ENCODE measurements at regions not wholly inside any gene's neighbourhood (a gene's known extent, or its start where the extent isn't known, plus 50 kb on each side); places are given as distances from the start of the nearest gene placed in this dataset.

- Mint-ChIP-seq H3K4me3 (no peak overlapping the region), H3K4me1 (no peaks in the 10 kb centered on the region), H3K36me3 (peaks cover 5 to 7% of the 10 kb centered on the region in 2 donors), H3K27me3 (peaks cover 10 to 27% (median 19%) of the 10 kb centered on the region in 3 donors), H3K27ac (no peak overlapping the region), H3K9me3 (peaks cover 0 to 4% (median 0%) of the 10 kb centered on the region in 7 donors)
- no peak for DNase-seq
- no peak for ATAC-seq (ENCODE audit: low read depth in 2 of 2)
Observed at GRCh38 chr2:239462191-239462515, 61.3 kb upstream of the HDAC4 start.

DNA sequence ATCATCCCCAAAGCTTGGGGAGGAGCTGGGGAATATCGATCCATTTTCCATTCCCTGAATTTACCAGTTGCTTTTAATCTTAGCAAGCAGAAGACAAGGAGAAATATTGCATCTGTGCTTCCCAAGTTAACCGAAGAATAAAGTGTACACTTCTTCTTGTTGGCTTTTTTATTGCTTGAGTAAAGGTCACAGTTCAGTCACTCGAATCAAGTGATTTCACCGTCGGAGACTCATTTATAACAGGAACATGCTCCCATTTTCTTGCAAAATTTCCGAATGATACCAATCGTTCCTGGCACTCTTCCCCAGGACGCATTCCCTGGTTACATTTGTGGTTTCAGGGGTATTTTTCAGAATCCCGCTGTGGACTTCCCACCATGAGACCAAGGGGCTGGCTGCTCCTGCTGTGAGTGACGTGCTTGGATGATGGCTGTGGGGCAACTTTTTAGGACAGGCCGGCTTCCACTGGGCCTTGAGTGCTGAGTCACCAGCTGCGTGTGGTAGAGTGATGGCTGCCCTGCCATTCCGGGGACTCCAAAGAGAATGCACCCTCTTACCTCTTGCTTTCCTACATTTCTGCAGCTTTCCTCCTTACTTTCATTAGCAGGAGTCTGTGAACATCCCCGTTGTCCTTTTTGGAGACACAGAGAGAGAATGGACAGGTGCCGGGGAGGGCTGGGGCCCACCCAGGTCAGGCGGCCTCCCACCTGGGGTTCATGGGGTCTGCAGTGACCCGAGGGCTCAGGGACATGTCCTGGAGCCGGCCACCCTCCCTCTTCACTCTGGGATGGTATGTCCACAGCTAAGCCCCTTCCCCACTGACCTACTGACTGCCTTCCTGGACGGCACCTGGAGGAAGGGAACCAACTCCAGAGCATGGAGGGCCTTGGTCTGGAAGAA, 60.7 kb upstream of the HDAC4 start:
- ATAC-seq (ENCODE audit: low read depth in 2 of 2) (no peak), DNase-seq (no peak)
- Mint-ChIP-seq H3K36me3 (peaks cover 5 to 7% of the 10 kb centered on the region in 2 donors), H3K4me1 (no peaks in the 10 kb centered on the region), H3K27ac (no peak overlapping the region), H3K9me3 (peaks cover 0 to 5% (median 0%) of the 10 kb centered on the region in 7 donors), H3K4me3 (no peak overlapping the region), H3K27me3 (peaks cover 12 to 32% (median 23%) of the 10 kb centered on the region in 3 donors)

DNA sequence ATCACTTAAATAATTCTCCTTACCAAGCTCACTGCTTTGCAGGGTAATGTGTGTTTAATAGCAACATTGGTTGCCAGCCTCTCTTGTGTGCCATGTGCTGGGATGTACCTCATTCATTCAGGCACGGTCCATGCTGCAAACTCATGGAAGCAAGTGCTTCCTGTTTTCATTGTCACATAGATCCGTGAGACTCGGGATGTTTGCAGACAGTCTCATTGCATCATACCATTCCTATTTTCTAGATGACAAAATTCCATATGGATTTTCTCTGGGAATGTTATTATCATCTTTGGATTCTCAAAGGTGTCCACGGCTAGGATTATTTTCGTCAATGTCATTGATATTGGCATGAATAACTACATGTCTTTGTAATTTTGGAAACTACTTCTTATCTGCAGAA, 60.0 kb upstream of the HDAC4 start:
- no peaks in the 10 kb centered on the region for H3K4me1 Mint-ChIP-seq
- peaks cover 0 to 5% (median 1%) of the 10 kb centered on the region in 7 donors for H3K9me3 Mint-ChIP-seq
- ATAC-seq (ENCODE audit: low read depth in 2 of 2) (no peak), DNase-seq (no peak)
- peaks cover 17 to 40% (median 31%) of the 10 kb centered on the region in 3 donors for H3K27me3 Mint-ChIP-seq
- no peak overlapping the region for H3K4me3 Mint-ChIP-seq
- peaks cover 5 to 7% of the 10 kb centered on the region in 2 donors for H3K36me3 Mint-ChIP-seq
- no peak overlapping the region for H3K27ac Mint-ChIP-seq

DNA sequence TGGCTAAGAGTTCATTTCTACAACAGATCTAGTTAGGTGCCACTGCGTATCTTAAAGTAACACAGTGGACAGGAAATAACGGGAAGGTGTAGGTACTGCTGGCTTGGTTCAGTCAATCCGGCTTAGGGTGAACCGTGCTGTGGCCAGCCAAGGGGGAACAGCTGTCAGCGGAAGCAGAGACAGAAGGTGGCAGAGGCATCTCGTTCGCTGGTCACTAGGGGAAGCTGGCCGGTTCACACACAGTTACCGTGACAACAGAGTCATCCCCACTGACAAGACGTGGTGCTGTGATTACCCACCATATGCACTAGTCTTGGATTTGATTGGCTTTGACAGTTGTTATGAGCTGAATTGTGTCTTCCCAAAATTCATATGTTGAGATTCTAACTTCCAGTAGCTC, 58.8 kb upstream of the HDAC4 start:
- ATAC-seq (ENCODE audit: low read depth in 2 of 2) (no peak), DNase-seq (no peak)
- no peak overlapping the region for H3K27ac Mint-ChIP-seq
- peaks cover 17 to 49% (median 41%) of the 10 kb centered on the region in 3 donors for H3K27me3 Mint-ChIP-seq
- peaks cover 5 to 14% of the 10 kb centered on the region in 2 donors for H3K36me3 Mint-ChIP-seq
- no peaks in the 10 kb centered on the region for H3K4me1 Mint-ChIP-seq
- peaks cover 3 to 11% (median 8%) of the 10 kb centered on the region in 7 donors for H3K9me3 Mint-ChIP-seq
- no peak overlapping the region for H3K4me3 Mint-ChIP-seq

DNA sequence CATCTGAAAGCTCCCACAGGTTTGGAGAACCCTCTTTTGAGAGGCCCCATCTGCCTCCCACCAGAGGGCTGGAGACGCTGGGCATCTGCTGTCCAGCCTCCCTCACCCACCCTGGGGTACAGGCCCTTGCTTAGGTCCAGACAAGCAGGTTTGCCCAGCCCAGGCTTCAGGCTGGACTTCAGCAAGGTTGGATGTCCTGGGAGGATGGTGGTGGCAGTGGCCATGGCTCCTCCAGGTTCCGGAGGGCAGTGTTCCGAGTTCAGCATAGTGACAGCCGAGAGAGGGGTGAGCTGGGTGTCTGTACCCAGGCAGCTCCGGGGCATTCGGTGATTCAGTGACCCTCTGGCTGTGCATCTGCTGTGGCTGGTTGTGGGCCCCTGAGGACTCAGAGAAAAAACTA, 58.2 kb upstream of the HDAC4 start:
- ATAC-seq (ENCODE audit: low read depth in 2 of 2): no peak
- no peak for DNase-seq
- Mint-ChIP-seq H3K27me3 (peaks cover 17 to 49% (median 41%) of the 10 kb centered on the region in 3 donors), H3K27ac (no peak overlapping the region), H3K4me3 (no peak overlapping the region), H3K4me1 (no peaks in the 10 kb centered on the region), H3K36me3 (peaks cover 5 to 19% of the 10 kb centered on the region in 2 donors), H3K9me3 (peaks cover 6 to 17% (median 10%) of the 10 kb centered on the region in 7 donors)

GRCh38 chr2:239457586-239458445, 57.0 kb upstream of the HDAC4 start:
- Mint-ChIP-seq H3K4me3 (no peak overlapping the region), H3K36me3 (peaks cover 5 to 29% of the 10 kb centered on the region in 2 donors), H3K9me3 (peaks cover 14 to 25% (median 17%) of the 10 kb centered on the region in 7 donors), H3K27ac (no peak overlapping the region), H3K4me1 (no peaks in the 10 kb centered on the region), H3K27me3 (peaks cover 22 to 47% (median 44%) of the 10 kb centered on the region in 3 donors)
- ATAC-seq (ENCODE audit: low read depth in 2 of 2): no peak
- DNase-seq: no peak

- no peak overlapping the region for H3K4me3 Mint-ChIP-seq
- no peak overlapping the region for H3K27ac Mint-ChIP-seq
- H3K9me3 Mint-ChIP-seq: peaks cover 14 to 32% (median 24%) of the 10 kb centered on the region in 7 donors
- ATAC-seq (ENCODE audit: low read depth in 2 of 2): no peak
- H3K27me3 Mint-ChIP-seq: peaks cover 22 to 47% (median 44%) of the 10 kb centered on the region in 3 donors
- peaks cover 8 to 36% of the 10 kb centered on the region in 2 donors for H3K36me3 Mint-ChIP-seq
- no peaks in the 10 kb centered on the region for H3K4me1 Mint-ChIP-seq
- no peak for DNase-seq
Observed at GRCh38 chr2:239456940-239457339, 56.1 kb upstream of the HDAC4 start.

DNA sequence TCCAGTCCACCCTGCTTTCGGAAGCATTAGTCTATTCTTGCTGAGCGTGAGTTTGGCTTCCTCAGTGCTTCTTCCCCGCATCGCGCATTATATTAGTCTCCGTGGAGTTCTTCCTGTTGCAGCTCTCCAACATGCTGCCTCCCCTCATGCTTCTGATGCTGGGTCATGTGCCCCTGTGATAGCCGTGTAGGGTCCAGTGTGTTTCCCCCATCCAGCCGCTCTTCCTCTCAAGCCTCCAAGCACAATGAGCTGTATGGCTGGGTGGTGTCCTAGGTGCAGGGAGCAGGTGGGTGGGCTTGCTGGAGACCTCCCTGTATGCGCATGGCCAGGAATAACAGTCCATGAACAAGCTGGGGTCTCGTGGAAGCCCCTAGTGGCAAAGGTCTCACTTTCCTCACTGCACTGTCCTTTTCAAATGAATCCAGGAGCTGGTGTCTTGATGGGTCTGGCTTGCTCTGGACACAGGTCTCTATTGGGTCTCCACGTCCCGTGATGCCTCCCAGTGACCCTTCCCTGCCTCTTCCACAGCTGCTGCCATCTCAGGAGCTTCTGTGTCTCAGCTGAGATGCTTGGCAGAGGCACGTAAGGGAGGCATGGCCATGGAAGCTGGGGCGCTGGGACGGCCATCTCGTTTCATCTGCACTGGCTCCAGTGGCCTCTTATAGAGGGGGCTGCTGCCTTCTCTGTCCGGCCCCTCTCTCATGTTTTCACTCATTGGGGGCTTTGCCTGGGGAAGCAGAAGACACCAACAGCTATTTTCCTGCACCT, 54.8 kb upstream of the HDAC4 start:
- Mint-ChIP-seq H3K4me1 (no peaks in the 10 kb centered on the region), H3K27ac (no peak overlapping the region), H3K4me3 (no peak overlapping the region), H3K9me3 (peaks cover 18 to 45% (median 35%) of the 10 kb centered on the region in 7 donors), H3K27me3 (peaks cover 20 to 48% (median 47%) of the 10 kb centered on the region in 3 donors), H3K36me3 (peaks cover 20 to 49% of the 10 kb centered on the region in 2 donors)
- no peak for DNase-seq
- ATAC-seq (ENCODE audit: low read depth in 2 of 2): no peak

- Mint-ChIP-seq H3K4me1 (no peaks in the 10 kb centered on the region), H3K4me3 (no peak overlapping the region), H3K36me3 (peaks cover 16 to 43% of the 10 kb centered on the region in 2 donors), H3K9me3 (peaks cover 14 to 48% (median 36%) of the 10 kb centered on the region in 7 donors), H3K27me3 (peaks cover 12 to 41% (median 39%) of the 10 kb centered on the region in 3 donors), H3K27ac (no peak overlapping the region)
- ATAC-seq (ENCODE audit: low read depth in 2 of 2) (no peak), DNase-seq (no peak)
Observed at GRCh38 chr2:239454507-239454906, 53.7 kb upstream of the HDAC4 start.
